ENCODE measurements at regions not wholly inside any gene's neighbourhood (a gene's known extent, or its start where the extent isn't known, plus 50 kb on each side); places are given as distances from the start of the nearest gene placed in this dataset.

DNA sequence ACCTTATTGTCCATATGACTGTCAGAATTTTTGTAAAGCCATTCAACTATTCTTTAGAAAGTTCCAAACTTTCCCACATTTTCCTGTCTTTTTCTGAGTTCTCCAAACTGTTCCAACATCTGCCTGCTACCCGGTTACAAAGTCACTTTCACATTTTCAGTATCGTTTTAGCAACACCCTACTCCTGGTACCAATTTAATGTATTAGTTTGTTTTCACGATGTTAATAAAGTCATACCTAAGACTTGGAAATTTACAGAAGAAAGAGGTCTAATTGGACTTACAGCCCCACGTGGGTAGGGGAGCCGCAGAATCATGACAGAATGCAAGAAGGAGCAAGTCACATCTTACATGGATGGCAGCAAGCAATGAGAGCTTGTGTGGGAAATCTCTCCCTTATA is 867.8 kb downstream of the AMY1C start:
- TF ChIP-seq, protein P1, sequence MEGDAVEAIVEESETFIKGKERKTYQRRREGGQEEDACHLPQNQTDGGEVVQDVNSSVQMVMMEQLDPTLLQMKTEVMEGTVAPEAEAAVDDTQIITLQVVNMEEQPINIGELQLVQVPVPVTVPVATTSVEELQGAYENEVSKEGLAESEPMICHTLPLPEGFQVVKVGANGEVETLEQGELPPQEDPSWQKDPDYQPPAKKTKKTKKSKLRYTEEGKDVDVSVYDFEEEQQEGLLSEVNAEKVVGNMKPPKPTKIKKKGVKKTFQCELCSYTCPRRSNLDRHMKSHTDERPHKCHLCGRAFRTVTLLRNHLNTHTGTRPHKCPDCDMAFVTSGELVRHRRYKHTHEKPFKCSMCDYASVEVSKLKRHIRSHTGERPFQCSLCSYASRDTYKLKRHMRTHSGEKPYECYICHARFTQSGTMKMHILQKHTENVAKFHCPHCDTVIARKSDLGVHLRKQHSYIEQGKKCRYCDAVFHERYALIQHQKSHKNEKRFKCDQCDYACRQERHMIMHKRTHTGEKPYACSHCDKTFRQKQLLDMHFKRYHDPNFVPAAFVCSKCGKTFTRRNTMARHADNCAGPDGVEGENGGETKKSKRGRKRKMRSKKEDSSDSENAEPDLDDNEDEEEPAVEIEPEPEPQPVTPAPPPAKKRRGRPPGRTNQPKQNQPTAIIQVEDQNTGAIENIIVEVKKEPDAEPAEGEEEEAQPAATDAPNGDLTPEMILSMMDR (IDR thresholded peaks at IDR 0.05; ENCODE audit: low read depth): no peak

DNA sequence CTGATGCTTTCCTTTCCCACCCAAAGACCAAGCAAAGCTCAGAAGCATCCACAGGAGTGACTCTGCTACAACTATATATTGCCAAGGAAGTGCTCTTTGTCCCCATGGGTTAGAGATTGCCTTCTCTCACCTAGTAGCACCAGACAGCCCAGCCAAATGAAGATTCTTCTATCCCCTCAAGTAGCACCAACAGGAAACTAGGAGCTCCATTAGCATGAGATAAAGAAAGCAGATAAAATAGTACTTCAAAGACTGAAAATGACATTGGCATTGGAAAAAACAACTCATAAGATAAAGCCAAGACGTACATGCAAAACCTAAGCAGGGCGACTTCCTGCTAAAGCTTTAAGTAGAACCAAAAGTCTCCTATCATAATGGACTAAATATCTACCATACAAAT is 871.5 kb downstream of the AMY1C start:
- TF ChIP-seq, protein P1 (IDR thresholded peaks at IDR 0.05; ENCODE audit: low read depth): no peak

DNA sequence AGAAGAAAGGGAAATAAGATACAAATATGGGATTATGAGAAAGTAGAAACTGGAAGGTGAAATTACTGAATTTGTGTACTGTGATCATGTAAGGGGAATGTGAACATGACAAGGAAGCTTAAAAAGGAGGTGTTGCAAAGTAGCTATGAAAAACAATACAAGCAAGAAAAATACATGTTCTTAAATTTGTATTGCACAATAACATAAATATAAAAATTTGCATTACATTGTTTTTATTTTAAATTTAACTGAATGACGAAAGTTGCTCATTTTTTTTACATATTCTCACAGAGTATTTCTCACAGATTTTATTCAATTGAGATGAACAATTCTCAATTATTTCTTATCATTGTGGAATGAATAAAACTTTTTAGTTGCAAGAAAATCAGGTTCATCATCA is 874.8 kb downstream of the AMY1C start:
- TF ChIP-seq, protein P1 (IDR thresholded peaks at IDR 0.05; ENCODE audit: low read depth): no peak

DNA sequence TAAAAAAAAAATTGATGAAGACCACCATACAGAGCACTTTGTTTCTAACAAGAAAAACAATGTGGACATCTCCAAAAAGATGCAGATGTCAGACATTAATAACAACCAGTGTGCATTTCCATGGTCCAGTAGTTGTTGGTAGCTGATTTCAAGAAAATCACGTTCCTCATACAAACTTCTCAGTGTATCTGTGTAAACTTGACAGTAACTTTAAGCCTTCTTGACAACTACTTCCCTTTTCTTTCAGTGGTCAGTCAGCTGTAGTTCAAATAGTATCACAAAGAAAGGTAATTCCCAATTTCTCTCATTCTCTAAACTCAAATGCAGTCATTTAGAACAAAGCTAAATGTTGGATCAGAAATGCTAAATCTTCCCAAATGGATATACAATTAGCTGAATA is 879.9 kb downstream of the AMY1C start:
- TF ChIP-seq, protein P1 (IDR thresholded peaks at IDR 0.05; ENCODE audit: low read depth): no peak

DNA sequence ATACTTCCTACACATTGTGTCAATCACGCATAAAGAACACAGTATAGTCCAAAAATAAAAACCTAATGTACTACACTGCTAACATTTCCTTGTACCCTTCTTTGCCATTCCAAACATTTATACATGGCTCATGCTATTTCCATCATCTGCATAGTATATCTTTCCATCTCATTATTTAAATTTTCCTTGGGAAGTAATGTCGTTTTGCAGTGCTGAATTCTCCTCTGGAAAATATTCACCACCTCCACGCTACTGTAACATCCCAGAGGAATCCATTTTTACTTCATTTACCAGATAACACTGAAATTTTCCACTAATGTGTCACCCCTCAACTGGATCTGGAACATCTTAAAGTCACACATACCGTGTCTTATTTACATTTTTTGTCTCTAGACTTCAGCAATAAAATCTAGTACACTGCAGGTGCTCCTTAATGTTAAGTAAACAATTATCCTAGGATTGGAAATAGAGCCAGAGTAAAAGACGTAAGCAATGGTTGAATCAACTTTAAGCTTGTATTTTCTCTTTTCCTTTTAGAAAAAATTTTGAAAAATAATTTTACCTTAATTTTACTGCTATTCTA is 881.0 kb downstream of the AMY1C start:
- TF ChIP-seq, protein P1 (IDR thresholded peaks at IDR 0.05; ENCODE audit: low read depth): no peak

DNA sequence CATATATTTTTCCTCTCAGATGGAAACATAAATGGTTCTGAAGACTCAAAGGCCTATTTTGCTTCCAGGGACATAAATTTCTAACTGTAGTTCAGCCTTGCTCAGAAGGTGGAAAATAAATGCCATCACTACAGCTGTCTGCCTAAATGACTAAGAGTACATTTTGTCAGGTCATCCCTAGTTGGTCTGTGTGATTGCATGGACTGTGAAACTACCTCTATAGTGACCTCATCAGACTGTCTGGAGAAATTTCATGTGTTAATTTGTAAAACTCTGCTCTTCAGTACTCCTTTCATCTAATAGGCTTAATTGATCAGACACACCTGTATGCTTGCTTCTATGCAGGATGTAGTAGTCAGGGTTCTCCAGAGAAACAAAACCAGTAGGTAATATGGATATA is 886.9 kb downstream of the AMY1C start:
- TF ChIP-seq, protein P1 (IDR thresholded peaks at IDR 0.05; ENCODE audit: low read depth): no peak

DNA sequence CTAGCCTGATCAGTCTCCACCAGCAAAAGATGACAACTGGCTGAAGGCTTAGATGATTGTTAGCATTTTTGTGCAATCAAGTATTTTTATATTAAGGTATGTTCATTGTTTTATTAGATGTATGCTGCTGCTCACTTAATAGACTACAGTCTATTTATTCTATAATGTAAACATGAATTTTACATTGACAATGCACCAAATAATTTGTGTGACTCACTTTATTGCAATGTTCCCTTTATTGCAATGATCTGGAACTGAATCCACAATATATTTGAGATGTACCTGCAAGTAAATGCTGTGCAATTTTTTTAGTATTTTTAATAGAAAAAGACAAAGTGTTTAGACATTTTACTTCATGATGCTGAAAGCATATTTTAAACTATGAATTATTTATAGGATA is 896.5 kb downstream of the AMY1C start:
- TF ChIP-seq, protein P1 (IDR thresholded peaks at IDR 0.05; ENCODE audit: low read depth): no peak
